Activated CD4-positive, alpha-beta T cell treated with anti-CD3 and anti-CD28 coated beads for 24 hours (primary cell): ENCODE measurements at regions not wholly inside any gene's neighbourhood (a gene's known extent, or its start where the extent isn't known, plus 50 kb on each side); places are given as distances from the start of the nearest gene placed in this dataset.

Experiments used
- DNase-seq, 2 donors: peaks; one replicate each; pipeline ENCODE4 v3.0.0-alpha.2; 2020; ENCODE audit warnings: low read depth in 2 of 2

GRCh38 chr2:145029081-145029480, 509.2 kb upstream of the ZEB2 start:
- no peak for DNase-seq

GRCh38 chr2:145028101-145028920, 508.4 kb upstream of the ZEB2 start:
- DNase-seq = no peak

GRCh38 chr2:145026456-145027455, 506.8 kb upstream of the ZEB2 start:
- no peak for DNase-seq

- no peak for DNase-seq
These were observed 505.5 kb upstream of the ZEB2 start for GRCh38 chr2:145025382-145025781.

GRCh38 chr2:145023334-145023934, 503.5 kb upstream of the ZEB2 start:
- DNase-seq = no peak

- no peak for DNase-seq
These were observed 502.9 kb upstream of the ZEB2 start for GRCh38 chr2:145022666-145023333.

- DNase-seq = no peak
These were observed 502.2 kb upstream of the ZEB2 start for GRCh38 chr2:145021962-145022665.

GRCh38 chr2:145020694-145021093, 500.8 kb upstream of the ZEB2 start:
- DNase-seq = no peak

- DNase-seq = no peak
These were observed 500.2 kb upstream of the ZEB2 start for GRCh38 chr2:145020139-145020538.

GRCh38 chr2:145018502-145018901, 498.6 kb upstream of the ZEB2 start:
- DNase-seq = no peak

- DNase-seq = no peak
These were observed 497.2 kb upstream of the ZEB2 start for GRCh38 chr2:145017149-145017548.

GRCh38 chr2:145016711-145017110, 496.8 kb upstream of the ZEB2 start:
- no peak for DNase-seq

GRCh38 chr2:145015561-145015960, 495.6 kb upstream of the ZEB2 start:
- DNase-seq = no peak

GRCh38 chr2:145012806-145013205, 492.9 kb upstream of the ZEB2 start:
- no peak for DNase-seq

- no peak for DNase-seq
These were observed 492.3 kb upstream of the ZEB2 start for GRCh38 chr2:145012214-145012670.

- no peak for DNase-seq
These were observed 490.7 kb upstream of the ZEB2 start for GRCh38 chr2:145010635-145011034.

GRCh38 chr2:145007960-145008263, 488.0 kb upstream of the ZEB2 start:
- no peak for DNase-seq

- no peak for DNase-seq
These were observed 487.4 kb upstream of the ZEB2 start for GRCh38 chr2:145007093-145007959.

- DNase-seq = no peak
These were observed 482.7 kb upstream of the ZEB2 start for GRCh38 chr2:145002624-145003023.

GRCh38 chr2:145000376-145000775, 480.5 kb upstream of the ZEB2 start:
- DNase-seq = no peak
